Smooth muscle cell (in vitro differentiated cells): ENCODE measurements at regions not wholly inside any gene's neighbourhood (a gene's known extent, or its start where the extent isn't known, plus 50 kb on each side); places are given as distances from the start of the nearest gene placed in this dataset.

Experiments used
- DNase-seq: peaks from one replicate; lab custom pipeline; 2025; ENCODE audit not compliant: unreplicated experiment; lab: John Stamatoyannopoulos, UW
- H2AFZ ChIP-seq: fragments of 200-600 bp; sonication (generic); 2 replicates; pipeline ENCODE4 v1.6.0; 2016; ENCODE audit warnings: antibody characterized with exemption, low read depth, mild to moderate bottlenecking
- H3F3A ChIP-seq: fragments of 200-600 bp; sonication (generic); 2 replicates; pipeline ENCODE4 v1.6.0; 2017; ENCODE audit warnings: antibody characterized with exemption, low read depth
- H3K27ac ChIP-seq: fragments of 200-600 bp; sonication (generic); 2 replicates; pipeline ENCODE4 v1.5.1; 2016; ENCODE audit warnings: low read depth, mild to moderate bottlenecking
- H3K27me3 ChIP-seq: fragments of 200-600 bp; sonication (generic); 2 replicates; pipeline ENCODE4 v1.6.1; 2016; ENCODE audit warnings: low read depth, mild to moderate bottlenecking
- H3K36me3 ChIP-seq: fragments of 200-600 bp; sonication (generic); 2 replicates; pipeline ENCODE4 v1.5.1; 2016; ENCODE audit warnings: low read depth
- H3K4me1 ChIP-seq: fragments of 200-600 bp; sonication (generic); 2 replicates; pipeline ENCODE4 v1.5.1; 2016; ENCODE audit warnings: low read depth
- H3K4me2 ChIP-seq: fragments of 200-600 bp; sonication (generic); 2 replicates; pipeline ENCODE4 v1.6.0; 2016; ENCODE audit warnings: mild to moderate bottlenecking
- H3K4me3 ChIP-seq: fragments of 200-600 bp; sonication (generic); 2 replicates; pipeline ENCODE4 v1.5.1; 2016; ENCODE audit warnings: mild to moderate bottlenecking
- H3K79me2 ChIP-seq: fragments of 200-600 bp; sonication (generic); 2 replicates; pipeline ENCODE4 v1.6.0; 2016; ENCODE audit warnings: low read depth, mild to moderate bottlenecking
- H3K9ac ChIP-seq: fragments of 200-600 bp; sonication (generic); 2 replicates; pipeline ENCODE4 v1.6.0; 2016; ENCODE audit warnings: low read depth
- H3K9me3 ChIP-seq: fragments of 200-600 bp; sonication (generic); replicated peaks from 2 replicates; pipeline ENCODE4 v1.5.1; 2016; ENCODE audit warnings: low read depth
- H4K20me1 ChIP-seq: fragments of 200-600 bp; sonication (generic); 2 replicates; pipeline ENCODE4 v1.6.0; 2016; ENCODE audit warnings: low read depth
- CTCF ChIP-seq: fragments of 200-600 bp; sonication (generic); IDR thresholded peaks from 2 replicates; pipeline ENCODE4 v1.5.1; 2017; ENCODE audit warnings: borderline replicate concordance, mild to moderate bottlenecking, antibody characterized with exemption; ENCODE audit not compliant: insufficient read depth, poor library complexity, severe bottlenecking
- WGBS: methylation state at CpG from one replicate; pipeline ENCODE4 v1.1.7; 2016; ENCODE audit warnings: low lambda C conversion rate; 5-methylcytosine and 5-hydroxymethylcytosine counted together

DNA sequence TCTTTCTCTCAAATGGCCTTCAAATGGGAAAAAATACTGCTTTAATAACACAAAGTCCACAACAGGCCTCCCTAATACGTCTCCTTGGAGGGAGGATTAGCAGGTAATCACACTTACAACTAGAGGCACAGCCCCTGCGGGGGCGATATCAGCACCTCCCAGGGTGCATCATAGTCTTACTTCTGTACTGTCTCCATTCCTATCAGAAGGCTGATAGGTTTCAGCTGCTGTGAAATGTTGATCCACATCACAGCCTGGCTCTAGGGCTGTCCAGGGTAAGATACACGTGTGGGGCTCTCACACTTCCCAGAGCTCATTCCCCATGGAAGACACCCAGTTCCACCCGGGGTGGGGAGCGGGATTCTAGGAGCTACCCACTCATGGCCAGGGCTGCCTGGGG is 139.1 kb upstream of the SFSWAP start:
- Histone ChIP-seq H3K79me2 (no peaks in the 10 kb centered on the region), H4K20me1 (no peaks in the 10 kb centered on the region), H3K9me3 (no peaks in the 10 kb centered on the region), H3K36me3 (no peaks in the 10 kb centered on the region), H3K4me3 (no peak overlapping the region), H3K27ac (no peak overlapping the region), H3K4me1 (no peaks in the 10 kb centered on the region), H3K27me3 (no peaks in the 10 kb centered on the region), H3K4me2 (no peak overlapping the region), H3F3A (no peaks in the 10 kb centered on the region), H2AFZ (no peak overlapping the region), H3K9ac (no peak overlapping the region)
- TF ChIP-seq CTCF: no peak
- DNase-seq: no peak
- WGBS: 83% methylated on average over 6 of the region's 6 CpGs

DNA sequence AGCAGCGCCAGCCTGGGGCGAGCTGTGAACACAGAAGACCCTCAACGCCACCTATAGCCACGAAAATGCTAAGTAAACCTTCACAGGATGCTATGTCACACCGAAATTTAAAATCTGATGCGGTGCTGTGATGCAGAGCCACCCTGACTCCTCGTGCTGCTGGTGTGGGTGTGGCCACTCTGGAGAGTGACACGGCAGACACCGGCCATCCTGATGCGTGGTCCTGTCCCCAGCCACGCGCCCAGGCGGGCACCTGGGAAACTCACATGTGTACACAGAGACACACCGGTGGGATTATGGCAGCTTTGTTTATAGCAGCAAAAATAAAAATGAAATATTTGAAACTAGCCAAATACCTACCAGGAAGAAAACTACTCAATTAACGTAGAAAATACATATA is 138.3 kb upstream of the SFSWAP start:
- Histone ChIP-seq H3K9me3 (no peaks in the 10 kb centered on the region), H3F3A (no peaks in the 10 kb centered on the region), H4K20me1 (no peaks in the 10 kb centered on the region), H3K4me3 (no peak overlapping the region), H3K4me1 (no peaks in the 10 kb centered on the region), H3K4me2 (no peak overlapping the region), H3K27me3 (no peaks in the 10 kb centered on the region), H3K27ac (no peak overlapping the region), H2AFZ (no peak overlapping the region), H3K36me3 (no peaks in the 10 kb centered on the region), H3K79me2 (no peaks in the 10 kb centered on the region), H3K9ac (no peak overlapping the region)
- DNase-seq: no peak
- no peak for TF ChIP-seq CTCF
- 90% methylated on average over 15 of the region's 15 CpGs for WGBS

DNA sequence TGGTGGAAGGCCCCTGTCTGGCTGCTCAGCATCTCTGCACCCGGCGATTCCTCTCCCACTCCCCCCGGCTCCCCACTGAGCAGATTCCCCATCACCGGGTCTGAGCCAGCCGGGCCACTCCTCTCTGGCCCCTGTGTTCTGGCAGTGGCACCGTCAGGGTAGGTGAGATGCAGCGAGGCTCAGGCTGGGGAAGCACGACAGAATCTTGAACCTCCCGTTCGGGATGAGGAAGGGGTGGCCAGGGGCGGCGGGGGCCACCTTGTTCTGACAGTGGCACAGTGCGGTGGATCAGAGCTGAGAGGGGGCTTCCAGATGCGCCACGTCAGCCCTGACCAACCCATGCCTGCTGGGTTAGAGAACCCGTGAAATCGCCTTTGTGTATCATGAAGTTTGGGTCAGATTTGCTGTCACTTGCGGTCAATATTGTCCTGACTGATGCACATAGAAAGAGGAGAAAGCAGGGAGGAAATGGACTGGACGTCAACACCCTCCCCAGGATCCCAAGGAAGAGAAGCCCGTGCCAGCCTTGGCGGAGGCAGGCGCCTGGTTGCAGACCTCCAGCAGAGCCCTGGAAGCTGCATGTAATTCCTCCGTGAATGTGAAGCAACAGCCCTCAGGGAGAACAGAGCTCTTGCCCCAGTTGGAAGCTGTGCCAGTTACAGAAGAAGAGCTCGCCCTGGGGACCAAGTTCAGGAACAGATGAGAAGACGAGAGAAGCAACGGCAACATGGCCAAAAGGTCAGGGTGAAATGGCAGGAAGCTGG is 137.1 kb upstream of the SFSWAP start:
- Histone ChIP-seq H3K9ac (no peak overlapping the region), H3K4me1 (no peaks in the 10 kb centered on the region), H3K27ac (no peak overlapping the region), H3K79me2 (no peaks in the 10 kb centered on the region), H3K36me3 (no peaks in the 10 kb centered on the region), H4K20me1 (no peaks in the 10 kb centered on the region), H2AFZ (no peak overlapping the region), H3F3A (no peaks in the 10 kb centered on the region), H3K27me3 (peaks cover 5% of the 10 kb centered on the region), H3K4me2 (no peak overlapping the region), H3K9me3 (no peaks in the 10 kb centered on the region), H3K4me3 (no peak overlapping the region)
- TF ChIP-seq CTCF: no peak
- 84% methylated on average over 26 of the region's 26 CpGs for WGBS
- no peak for DNase-seq

GRCh38 chr12:131574395-131574771 is 136.5 kb upstream of the SFSWAP start:
- H3K4me1 ChIP-seq: no peaks in the 10 kb centered on the region
- H3K4me2 ChIP-seq: no peak overlapping the region
- H3K9ac ChIP-seq: no peak overlapping the region
- DNase-seq: no peak
- H3K36me3 ChIP-seq: no peaks in the 10 kb centered on the region
- H2AFZ ChIP-seq: no peak overlapping the region
- 79% methylated on average over 10 of the region's 10 CpGs for WGBS
- no peaks in the 10 kb centered on the region for H4K20me1 ChIP-seq
- no peak for TF ChIP-seq CTCF
- H3K4me3 ChIP-seq: no peak overlapping the region
- H3K9me3 ChIP-seq: no peaks in the 10 kb centered on the region
- H3K79me2 ChIP-seq: no peaks in the 10 kb centered on the region
- no peak overlapping the region for H3K27ac ChIP-seq
- no peaks in the 10 kb centered on the region for H3F3A ChIP-seq
- peaks cover 5% of the 10 kb centered on the region for H3K27me3 ChIP-seq
